Keratinocyte (primary cell): ENCODE measurements at regions not wholly inside any gene's neighbourhood (a gene's known extent, or its start where the extent isn't known, plus 50 kb on each side); places are given as distances from the start of the nearest gene placed in this dataset.

Source experiments
- DNase-seq: peaks from one replicate; pipeline ENCODE4 v3.0.0-alpha.2; 2011; ENCODE audit warnings: low read depth, missing footprints, low spot score
- FAIRE-seq: peaks from 2 replicates; lab custom pipeline; 2011; peaks lifted over from hg19 to GRCh38; lab: Jason Lieb, UNC
- H2AFZ ChIP-seq: 2 replicates; pipeline ENCODE4 v1.6.0; 2012; ENCODE audit warnings: low read length, control low read depth, inconsistent platforms; ENCODE audit not compliant: control insufficient read depth
- H3K27ac ChIP-seq: 2 replicates; pipeline ENCODE4 v1.5.1; 2011; ENCODE audit warnings: low read length; ENCODE audit not compliant: control insufficient read depth, insufficient read depth
- H3K27me3 ChIP-seq: 3 replicates; pipeline ENCODE4 v1.6.0; 2011; ENCODE audit warnings: low read length; ENCODE audit not compliant: control insufficient read depth, insufficient read depth; ENCODE audit errors: extremely low read depth
- H3K36me3 ChIP-seq, 2 experiments: 2 replicates in 1 of 2; 3 replicates in 1 of 2; pipeline ENCODE4 v1.5.1; 2011; ENCODE audit warnings: low read length in 2 of 2, mild to moderate bottlenecking in 1 of 2; ENCODE audit not compliant: control insufficient read depth in 2 of 2, insufficient read depth in 2 of 2; ENCODE audit errors: extremely low read depth in 1 of 2
- H3K4me1 ChIP-seq: 3 replicates; pipeline ENCODE4 v1.5.1; 2011; ENCODE audit warnings: low read length; ENCODE audit not compliant: control insufficient read depth, insufficient read depth; ENCODE audit errors: extremely low read depth
- H3K4me2 ChIP-seq: 3 replicates; pipeline ENCODE4 v1.6.0; 2011; ENCODE audit warnings: low read depth, low read length; ENCODE audit not compliant: control insufficient read depth, insufficient read depth; ENCODE audit errors: extremely low read depth
- H3K4me3 ChIP-seq, 3 experiments: fragments of 200-600 bp in 1 of 3; sonication (generic) in 1 of 3; 2 replicates in 2 of 3; 3 replicates in 1 of 3; pipeline ENCODE4 v1.5.1; 2011 to 2016; ENCODE audit warnings: low read length in 3 of 3, mild to moderate bottlenecking in 3 of 3, control low read depth in 2 of 3, inconsistent platforms in 1 of 3, low read depth in 1 of 3, mixed read lengths in 1 of 3, mixed run types in 1 of 3, moderate library complexity in 1 of 3; ENCODE audit not compliant: control insufficient read depth in 2 of 3, insufficient read depth in 2 of 3; ENCODE audit errors: extremely low read depth in 1 of 3
- H3K79me2 ChIP-seq: 2 replicates; pipeline ENCODE4 v1.6.0; 2012; ENCODE audit warnings: low read length; ENCODE audit not compliant: control insufficient read depth, insufficient read depth
- H3K9ac ChIP-seq: 3 replicates; pipeline ENCODE4 v1.6.0; 2011; ENCODE audit warnings: low read length; ENCODE audit not compliant: control insufficient read depth, insufficient read depth; ENCODE audit errors: extremely low read depth
- H3K9me1 ChIP-seq: 3 replicates; pipeline ENCODE4 v1.6.0; 2011; ENCODE audit warnings: low read length; ENCODE audit not compliant: control insufficient read depth, insufficient read depth; ENCODE audit errors: extremely low read depth
- H3K9me3 ChIP-seq: 2 replicates; pipeline ENCODE4 v1.5.1; 2012; ENCODE audit warnings: low read depth, low read length; ENCODE audit not compliant: control insufficient read depth
- H4K20me1 ChIP-seq: 3 replicates; pipeline ENCODE4 v1.6.0; 2011; ENCODE audit warnings: low read length; ENCODE audit not compliant: control insufficient read depth, insufficient read depth; ENCODE audit errors: extremely low read depth
- CTCF ChIP-seq, 3 experiments: IDR thresholded peaks in 1 of 3; conservative IDR thresholded peaks in 1 of 3; optimal IDR thresholded peaks in 1 of 3; 2 replicates in 2 of 3; 3 replicates in 1 of 3; pipeline versions ENCODE3 to v1.5.1; 2011; ENCODE audit warnings: low read length in 3 of 3, mild to moderate bottlenecking in 3 of 3, moderate library complexity in 2 of 3, control low read depth in 1 of 3, inconsistent platforms in 1 of 3; ENCODE audit not compliant: insufficient read depth in 2 of 3; ENCODE audit errors: extremely low read depth in 1 of 3
- EZH2 ChIP-seq: IDR thresholded peaks from one replicate; pipeline ENCODE4 v1.6.1; 2012; ENCODE audit warnings: inconsistent platforms, mild to moderate bottlenecking, low read length, moderate library complexity
- dilution Hi-C: fragments of 300-500 bp; cut with MboI; formaldehyde crosslinking; loops from one replicate; pipeline ENCODE4 v1.7.0; 2020; ENCODE audit warnings: low sequenced_read_pairs; ENCODE audit not compliant: extremely low pct_ligation_motif_present

DNA sequence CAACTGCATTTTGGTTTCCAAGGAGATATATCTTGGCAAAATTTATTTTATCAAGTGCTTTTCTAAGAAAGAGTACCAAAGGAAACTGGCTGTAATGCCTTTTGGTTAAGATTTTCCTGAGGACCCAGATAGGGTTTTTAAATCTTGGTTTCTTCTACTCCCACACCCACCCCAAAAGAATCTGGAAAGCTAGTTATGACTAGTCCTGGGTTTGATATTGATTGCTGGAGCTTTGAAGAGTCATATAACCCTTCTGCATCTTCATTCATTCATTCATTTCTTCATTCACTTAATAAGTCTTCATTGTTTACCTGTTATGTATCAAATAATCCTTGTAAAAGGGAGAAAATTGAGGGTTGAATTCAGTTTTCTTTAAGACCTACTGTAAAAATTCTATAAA lies 425.2 kb downstream of the PCNX1 start:
- no peak overlapping the region for H3K4me3 ChIP-seq
- TF ChIP-seq EZH2, result no peak
- no peak for TF ChIP-seq CTCF (optimal IDR thresholded peaks at IDR 0.05 in 1 of 3, IDR thresholded peaks at IDR 0.05 in 1 of 3, conservative IDR thresholded peaks at IDR 0.05 in 1 of 3; ENCODE audit: extremely low read depth in 1 of 3, insufficient read depth in 2 of 3, low read length in 3 of 3)
- dilution Hi-C loops, result no loop called here
- H3K4me2 ChIP-seq, result no peak overlapping the region
- no peak overlapping the region for H2AFZ ChIP-seq
- no peak for FAIRE-seq
- H3K9me3 ChIP-seq, result no peaks in the 10 kb centered on the region
- H3K9ac ChIP-seq, result no peak overlapping the region
- H3K9me1 ChIP-seq, result peaks cover 3% of the 10 kb centered on the region
- no peak for DNase-seq
- no peak overlapping the region for H3K27ac ChIP-seq
- peaks cover 6% of the 10 kb centered on the region for H3K4me1 ChIP-seq
- H3K27me3 ChIP-seq, result no peaks in the 10 kb centered on the region
- H3K36me3 ChIP-seq, result peaks cover 0 to 5% of the 10 kb centered on the region in 2 experiments
- peaks cover 5% of the 10 kb centered on the region for H4K20me1 ChIP-seq
- H3K79me2 ChIP-seq, result peaks cover 81% of the 10 kb centered on the region

- no peak for FAIRE-seq
- dilution Hi-C loops, result no loop called here
- H3K79me2 ChIP-seq, result peaks cover 78% of the 10 kb centered on the region
Measured at GRCh38 chr14:71333705-71334104, 426.4 kb downstream of the PCNX1 start.

More at GRCh38 chr14:71333705-71334104, 426.4 kb downstream of the PCNX1 start:
- Histone ChIP-seq H3K4me3 (no peak overlapping the region), H3K27me3 (no peaks in the 10 kb centered on the region), H3K9me1 (peaks cover 3% of the 10 kb centered on the region), H3K4me1 (peaks cover 6% of the 10 kb centered on the region), H2AFZ (no peak overlapping the region), H3K9me3 (no peaks in the 10 kb centered on the region), H3K27ac (no peak overlapping the region), H3K4me2 (no peak overlapping the region), H3K9ac (no peak overlapping the region), H3K36me3 (peaks cover 0 to 5% of the 10 kb centered on the region in 2 experiments), H4K20me1 (peaks cover 5% of the 10 kb centered on the region)
- DNase-seq, result no peak
- no peak for TF ChIP-seq CTCF (optimal IDR thresholded peaks at IDR 0.05 in 1 of 3, IDR thresholded peaks at IDR 0.05 in 1 of 3, conservative IDR thresholded peaks at IDR 0.05 in 1 of 3; ENCODE audit: extremely low read depth in 1 of 3, insufficient read depth in 2 of 3, low read length in 3 of 3)
- TF ChIP-seq EZH2, result no peak
